ENCODE measurements at regions not wholly inside any gene's neighbourhood (a gene's known extent, or its start where the extent isn't known, plus 50 kb on each side); places are given as distances from the start of the nearest gene placed in this dataset.

DNA sequence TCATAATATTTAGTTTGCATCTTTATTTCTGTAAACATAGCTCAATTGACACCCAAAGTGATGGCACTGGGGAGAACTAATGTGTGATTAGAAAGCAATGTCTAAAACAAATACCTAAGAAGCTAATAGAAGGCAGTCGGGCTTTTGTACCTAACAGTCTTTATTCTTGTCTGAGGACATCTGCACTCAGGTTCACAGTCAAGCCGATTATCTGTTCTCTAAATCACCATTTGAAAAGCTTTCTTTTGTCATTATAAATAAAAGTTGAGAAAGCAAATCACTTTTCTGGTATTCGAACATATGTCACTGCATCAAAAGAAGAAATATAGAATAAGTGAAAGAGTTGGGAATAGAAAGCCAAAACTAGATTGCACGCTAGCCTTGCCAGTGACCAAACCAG, 2037.9 kb upstream of the TENM3 start:
- no peak overlapping the region for H3K27ac ChIP-seq (ENCODE audit: insufficient read depth, low read length)
- H3K79me1 ChIP-seq (ENCODE audit: low read depth in 1 of 2, low read length in 2 of 2): no peaks in the 10 kb centered on the region
- H3K18ac ChIP-seq (ENCODE audit: low read depth, low read length): no peak overlapping the region
- H3K23ac ChIP-seq (ENCODE audit: low read depth, low read length): no peak overlapping the region
- H4K5ac ChIP-seq (ENCODE audit: low read depth, low read length): no peak overlapping the region
- no peaks in the 10 kb centered on the region for H3K27me3 ChIP-seq (ENCODE audit: control insufficient read depth, insufficient read depth, low read length)
- WGBS, 2 experiments (ENCODE audit: extremely low coverage in 2 of 2, insufficient read length in 1 of 2): no CpG with 5 or more reads among the region's 4 CpGs
- H4K91ac ChIP-seq (ENCODE audit: insufficient read depth, low read depth, low read length): no peak overlapping the region
- no peak overlapping the region for H2AK5ac ChIP-seq (ENCODE audit: low read depth, low read length)
- no peak overlapping the region for H3K4ac ChIP-seq (ENCODE audit: low read depth, low read length)
- ATAC-seq (ENCODE audit: low read depth): no peak
- no peaks in the 10 kb centered on the region for H4K20me1 ChIP-seq (ENCODE audit: insufficient read depth, low read length)
- H3K9me1 ChIP-seq (ENCODE audit: insufficient read depth, low read length): no peaks in the 10 kb centered on the region
- DNase-seq: no peak
- CTCF ChIA-PET: no interaction called here
- in situ Hi-C loops (cut with MboI; ENCODE audit: low sequenced_read_pairs): no loop called here
- H3K4me2 ChIP-seq (ENCODE audit: low read depth, low read length): no peak overlapping the region
- H4K8ac ChIP-seq (ENCODE audit: low read depth in 2 of 2, low read length in 2 of 2): no peak overlapping the region
- no peaks in the 10 kb centered on the region for H3K36me3 ChIP-seq (ENCODE audit: control insufficient read depth, insufficient read depth, low read length)
- H3K9me3 ChIP-seq (ENCODE audit: control insufficient read depth, insufficient read depth, low read length): no peaks in the 10 kb centered on the region
- BruUV-seq (replicated peaks): no TSS peak
- H2AFZ ChIP-seq (replicated peaks; ENCODE audit: low read length, poor library complexity): no peak overlapping the region
- no peak overlapping the region for H3K14ac ChIP-seq (replicated peaks; ENCODE audit: low read depth, low read length)
- H3K4me1 ChIP-seq (ENCODE audit: control insufficient read depth, insufficient read depth, low read length): no peaks in the 10 kb centered on the region
- no peak overlapping the region for H3K56ac ChIP-seq (ENCODE audit: extremely low read depth, insufficient read depth, low read length)
- no peak overlapping the region for H2BK5ac ChIP-seq (ENCODE audit: low read depth, low read length, poor library complexity, severe bottlenecking)
- H3K4me3 ChIP-seq (ENCODE audit: insufficient read depth, low read depth, low read length): no peak overlapping the region
- POLR2A ChIA-PET (ENCODE audit: unreplicated experiment): no interaction called here
- intact Hi-C loops (cut with micrococcal nuclease): no loop called here
- no peak overlapping the region for H2AK9ac ChIP-seq (replicated peaks; ENCODE audit: low read depth, low read length, poor library complexity)
- dilution Hi-C loops (cut with HindIII; ENCODE audit: low sequenced_read_pairs, unreplicated experiment): no loop called here
- H2BK120ac ChIP-seq (ENCODE audit: low read depth, low read length): no peak overlapping the region
- no peak overlapping the region for H2BK15ac ChIP-seq (ENCODE audit: low read depth, low read length)
- TF ChIP-seq RAD21 (IDR thresholded peaks at IDR 0.05; ENCODE audit: low read length): no peak
- no peak for TF ChIP-seq CHD1 (IDR thresholded peaks at IDR 0.05; ENCODE audit: low read depth, low read length)
- TF ChIP-seq, protein P1, sequence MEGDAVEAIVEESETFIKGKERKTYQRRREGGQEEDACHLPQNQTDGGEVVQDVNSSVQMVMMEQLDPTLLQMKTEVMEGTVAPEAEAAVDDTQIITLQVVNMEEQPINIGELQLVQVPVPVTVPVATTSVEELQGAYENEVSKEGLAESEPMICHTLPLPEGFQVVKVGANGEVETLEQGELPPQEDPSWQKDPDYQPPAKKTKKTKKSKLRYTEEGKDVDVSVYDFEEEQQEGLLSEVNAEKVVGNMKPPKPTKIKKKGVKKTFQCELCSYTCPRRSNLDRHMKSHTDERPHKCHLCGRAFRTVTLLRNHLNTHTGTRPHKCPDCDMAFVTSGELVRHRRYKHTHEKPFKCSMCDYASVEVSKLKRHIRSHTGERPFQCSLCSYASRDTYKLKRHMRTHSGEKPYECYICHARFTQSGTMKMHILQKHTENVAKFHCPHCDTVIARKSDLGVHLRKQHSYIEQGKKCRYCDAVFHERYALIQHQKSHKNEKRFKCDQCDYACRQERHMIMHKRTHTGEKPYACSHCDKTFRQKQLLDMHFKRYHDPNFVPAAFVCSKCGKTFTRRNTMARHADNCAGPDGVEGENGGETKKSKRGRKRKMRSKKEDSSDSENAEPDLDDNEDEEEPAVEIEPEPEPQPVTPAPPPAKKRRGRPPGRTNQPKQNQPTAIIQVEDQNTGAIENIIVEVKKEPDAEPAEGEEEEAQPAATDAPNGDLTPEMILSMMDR (conservative IDR thresholded peaks at IDR 0.05; ENCODE audit: low read depth, low read length): no peak
- no peak for TF ChIP-seq MAZ (IDR thresholded peaks at IDR 0.05; ENCODE audit: borderline replicate concordance, low read depth, low read length)
- H3K9ac ChIP-seq (ENCODE audit: low read depth, low read length): no peak overlapping the region
- H2BK20ac ChIP-seq (ENCODE audit: low read depth, low read length): no peak overlapping the region

Measured in IMR-90 (cell line).